GM23338 (cell line): ENCODE measurements at regions not wholly inside any gene's neighbourhood (a gene's known extent, or its start where the extent isn't known, plus 50 kb on each side); places are given as distances from the start of the nearest gene placed in this dataset.

Experiments
- CREB1 ChIP-seq: fragments of 250-450 bp; sonication (Bioruptor Pico); IDR thresholded peaks from 2 replicates; pipeline ENCODE4 v1.5.0; 2020; ENCODE audit warnings: low read depth, mild to moderate bottlenecking, moderate library complexity
- EZH2 ChIP-seq: fragments of 200-600 bp; sonication (generic); IDR thresholded peaks from one replicate; pipeline ENCODE4 v1.8.0; 2017; ENCODE audit warnings: antibody characterized with exemption, mild to moderate bottlenecking, low read depth; ENCODE audit not compliant: unreplicated experiment
- EZH2phosphoT487 ChIP-seq: fragments of 200-600 bp; sonication (generic); IDR thresholded peaks from one replicate; pipeline ENCODE4 v1.8.1; 2018; ENCODE audit warnings: antibody characterized with exemption; ENCODE audit not compliant: unreplicated experiment
- JUNB ChIP-seq: IDR thresholded peaks from one replicate; pipeline ENCODE4 v1.6.1; 2016; ENCODE audit warnings: antibody characterized with exemption; ENCODE audit not compliant: unreplicated experiment
- POLR2AphosphoS5 ChIP-seq: IDR thresholded peaks from 2 replicates; pipeline ENCODE4 v1.6.1; 2016; ENCODE audit warnings: antibody characterized with exemption, low read depth
- ZNF331 ChIP-seq: fragments of 250-450 bp; sonication (Bioruptor Pico); IDR thresholded peaks from 2 replicates; pipeline ENCODE4 v1.5.0; 2020; ENCODE audit warnings: low read depth, mild to moderate bottlenecking, moderate library complexity
- TF ChIP-seq, protein P1 (sequence below), 2 experiments: fragments of 200-600 bp in 1 of 2; sonication (generic) in 1 of 2; conservative IDR thresholded peaks; 2 replicates each; pipeline versions ENCODE4 v1.5.1 to v1.6.1; 2016 to 2017; ENCODE audit warnings: antibody characterized with exemption in 2 of 2, low read depth in 2 of 2, mild to moderate bottlenecking in 2 of 2, moderate library complexity in 1 of 2
- TF ChIP-seq, protein P2 (sequence below): IDR thresholded peaks from one replicate; pipeline ENCODE4 v1.6.1; 2018; ENCODE audit warnings: antibody characterized with exemption; ENCODE audit not compliant: unreplicated experiment
- TF ChIP-seq, protein P3 (sequence below): IDR thresholded peaks from 2 replicates; pipeline ENCODE4 v1.6.1; 2016; ENCODE audit warnings: antibody characterized with exemption

DNA sequence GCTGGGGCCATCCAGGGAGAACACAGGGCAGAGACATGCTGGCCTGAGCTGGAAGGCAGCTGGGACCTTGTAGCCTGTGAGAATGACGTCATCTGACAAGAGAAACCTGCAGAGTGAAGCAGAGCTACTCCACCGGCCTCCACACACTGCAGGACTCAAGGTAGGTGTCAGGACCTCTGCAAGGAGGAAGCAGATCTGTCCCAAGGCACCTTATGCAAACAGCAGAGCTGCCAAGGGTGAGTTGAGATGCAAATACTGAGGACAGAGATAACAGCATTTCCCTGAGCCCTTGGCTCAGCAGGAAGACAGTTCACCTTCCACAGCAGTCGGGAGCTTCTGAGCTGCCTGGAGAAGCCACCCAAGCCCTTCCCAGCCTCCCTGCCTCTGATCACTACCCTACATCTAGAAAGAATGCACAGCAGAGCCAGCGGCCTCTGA, 51.9 kb upstream of the IGSF9B start:
- TF ChIP-seq JUNB (no peak), POLR2AphosphoS5 (no peak), EZH2phosphoT487 (no peak), EZH2 (no peak), CREB1 (CRISPR knock-in tag) (no peak), ZNF331 (no peak)
- TF ChIP-seq, protein P1, sequence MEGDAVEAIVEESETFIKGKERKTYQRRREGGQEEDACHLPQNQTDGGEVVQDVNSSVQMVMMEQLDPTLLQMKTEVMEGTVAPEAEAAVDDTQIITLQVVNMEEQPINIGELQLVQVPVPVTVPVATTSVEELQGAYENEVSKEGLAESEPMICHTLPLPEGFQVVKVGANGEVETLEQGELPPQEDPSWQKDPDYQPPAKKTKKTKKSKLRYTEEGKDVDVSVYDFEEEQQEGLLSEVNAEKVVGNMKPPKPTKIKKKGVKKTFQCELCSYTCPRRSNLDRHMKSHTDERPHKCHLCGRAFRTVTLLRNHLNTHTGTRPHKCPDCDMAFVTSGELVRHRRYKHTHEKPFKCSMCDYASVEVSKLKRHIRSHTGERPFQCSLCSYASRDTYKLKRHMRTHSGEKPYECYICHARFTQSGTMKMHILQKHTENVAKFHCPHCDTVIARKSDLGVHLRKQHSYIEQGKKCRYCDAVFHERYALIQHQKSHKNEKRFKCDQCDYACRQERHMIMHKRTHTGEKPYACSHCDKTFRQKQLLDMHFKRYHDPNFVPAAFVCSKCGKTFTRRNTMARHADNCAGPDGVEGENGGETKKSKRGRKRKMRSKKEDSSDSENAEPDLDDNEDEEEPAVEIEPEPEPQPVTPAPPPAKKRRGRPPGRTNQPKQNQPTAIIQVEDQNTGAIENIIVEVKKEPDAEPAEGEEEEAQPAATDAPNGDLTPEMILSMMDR (conservative IDR thresholded peaks at IDR 0.05; ENCODE audit: low read depth in 2 of 2), result no peak
- TF ChIP-seq, protein P2, sequence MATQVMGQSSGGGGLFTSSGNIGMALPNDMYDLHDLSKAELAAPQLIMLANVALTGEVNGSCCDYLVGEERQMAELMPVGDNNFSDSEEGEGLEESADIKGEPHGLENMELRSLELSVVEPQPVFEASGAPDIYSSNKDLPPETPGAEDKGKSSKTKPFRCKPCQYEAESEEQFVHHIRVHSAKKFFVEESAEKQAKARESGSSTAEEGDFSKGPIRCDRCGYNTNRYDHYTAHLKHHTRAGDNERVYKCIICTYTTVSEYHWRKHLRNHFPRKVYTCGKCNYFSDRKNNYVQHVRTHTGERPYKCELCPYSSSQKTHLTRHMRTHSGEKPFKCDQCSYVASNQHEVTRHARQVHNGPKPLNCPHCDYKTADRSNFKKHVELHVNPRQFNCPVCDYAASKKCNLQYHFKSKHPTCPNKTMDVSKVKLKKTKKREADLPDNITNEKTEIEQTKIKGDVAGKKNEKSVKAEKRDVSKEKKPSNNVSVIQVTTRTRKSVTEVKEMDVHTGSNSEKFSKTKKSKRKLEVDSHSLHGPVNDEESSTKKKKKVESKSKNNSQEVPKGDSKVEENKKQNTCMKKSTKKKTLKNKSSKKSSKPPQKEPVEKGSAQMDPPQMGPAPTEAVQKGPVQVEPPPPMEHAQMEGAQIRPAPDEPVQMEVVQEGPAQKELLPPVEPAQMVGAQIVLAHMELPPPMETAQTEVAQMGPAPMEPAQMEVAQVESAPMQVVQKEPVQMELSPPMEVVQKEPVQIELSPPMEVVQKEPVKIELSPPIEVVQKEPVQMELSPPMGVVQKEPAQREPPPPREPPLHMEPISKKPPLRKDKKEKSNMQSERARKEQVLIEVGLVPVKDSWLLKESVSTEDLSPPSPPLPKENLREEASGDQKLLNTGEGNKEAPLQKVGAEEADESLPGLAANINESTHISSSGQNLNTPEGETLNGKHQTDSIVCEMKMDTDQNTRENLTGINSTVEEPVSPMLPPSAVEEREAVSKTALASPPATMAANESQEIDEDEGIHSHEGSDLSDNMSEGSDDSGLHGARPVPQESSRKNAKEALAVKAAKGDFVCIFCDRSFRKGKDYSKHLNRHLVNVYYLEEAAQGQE, result no peak
- TF ChIP-seq, protein P3, sequence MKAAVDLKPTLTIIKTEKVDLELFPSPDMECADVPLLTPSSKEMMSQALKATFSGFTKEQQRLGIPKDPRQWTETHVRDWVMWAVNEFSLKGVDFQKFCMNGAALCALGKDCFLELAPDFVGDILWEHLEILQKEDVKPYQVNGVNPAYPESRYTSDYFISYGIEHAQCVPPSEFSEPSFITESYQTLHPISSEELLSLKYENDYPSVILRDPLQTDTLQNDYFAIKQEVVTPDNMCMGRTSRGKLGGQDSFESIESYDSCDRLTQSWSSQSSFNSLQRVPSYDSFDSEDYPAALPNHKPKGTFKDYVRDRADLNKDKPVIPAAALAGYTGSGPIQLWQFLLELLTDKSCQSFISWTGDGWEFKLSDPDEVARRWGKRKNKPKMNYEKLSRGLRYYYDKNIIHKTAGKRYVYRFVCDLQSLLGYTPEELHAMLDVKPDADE, result no peak
